Gastroesophageal sphincter (tissue), 4 donors: ENCODE measurements at regions not wholly inside any gene's neighbourhood (a gene's known extent, or its start where the extent isn't known, plus 50 kb on each side); places are given as distances from the start of the nearest gene placed in this dataset.

ENCODE experiments used
- ATAC-seq: fragments of 150-250 bp; one replicate; pipeline ENCODE4 v1.9.1; 2016; ENCODE audit warnings: mild to moderate bottlenecking, moderate library complexity
- H3K27ac ChIP-seq, 4 donors: fragments of 200-600 bp; sonication (generic) in 3 of 4; 1 replicate in 3 of 4; 2 replicates in 1 of 4; pipeline ENCODE4 v1.5.1; 2016 to 2019
- H3K27me3 ChIP-seq: fragments of 200-600 bp; sonication (generic); one replicate; pipeline ENCODE4 v1.5.1; 2019
- H3K36me3 ChIP-seq, 2 donors: fragments of 200-600 bp; sonication (generic); one replicate each; pipeline ENCODE4 v1.5.1; 2019; ENCODE audit warnings: control low read depth in 1 of 2
- H3K4me1 ChIP-seq, 3 donors: fragments of 200-600 bp; sonication (generic); 1 replicate in 2 of 3; 2 replicates in 1 of 3; pipeline ENCODE4 v1.5.1; 2016 to 2019; ENCODE audit warnings: control low read depth in 2 of 3
- H3K4me3 ChIP-seq, 2 donors: fragments of 200-600 bp; sonication (generic); one replicate each; pipeline ENCODE4 v1.5.1; 2019; ENCODE audit warnings: mild to moderate bottlenecking in 1 of 2, moderate library complexity in 1 of 2
- H3K9me3 ChIP-seq, 3 donors: fragments of 200-600 bp; sonication (generic); one replicate each; pipeline ENCODE4 v1.5.1; 2017 to 2019; ENCODE audit warnings: control low read depth in 2 of 3
- EP300 ChIP-seq: sonication (generic); formaldehyde crosslinking; IDR thresholded peaks from one replicate; pipeline ENCODE4 v1.6.1; 2017; ENCODE audit warnings: antibody characterized with exemption, mild to moderate bottlenecking
- POLR2A ChIP-seq, 2 donors: fragments of 450-650 bp; IDR thresholded peaks; one replicate each; pipeline ENCODE4 v1.6.1; 2017; ENCODE audit warnings: antibody characterized with exemption in 2 of 2, mild to moderate bottlenecking in 2 of 2, moderate library complexity in 1 of 2
- POLR2AphosphoS5 ChIP-seq: sonication (generic); formaldehyde crosslinking; IDR thresholded peaks from one replicate; pipeline ENCODE4 v1.6.1; 2017; ENCODE audit warnings: antibody characterized with exemption
- WGBS, 2 donors: methylation state at CpG; one replicate each; pipeline ENCODE4 v1.1.5; 2018; ENCODE audit warnings: low coverage in 1 of 2; 5-methylcytosine and 5-hydroxymethylcytosine counted together
- TF ChIP-seq, protein P1 (sequence below), 4 experiments: fragments of 200-600 bp in 2 of 4; fragments of 450-650 bp in 2 of 4; sonication (generic) in 1 of 4; IDR thresholded peaks; one replicate each; pipeline ENCODE4 v1.5.1; 2017 to 2019; ENCODE audit warnings: antibody characterized with exemption in 4 of 4, mild to moderate bottlenecking in 2 of 4, moderate library complexity in 2 of 4

DNA sequence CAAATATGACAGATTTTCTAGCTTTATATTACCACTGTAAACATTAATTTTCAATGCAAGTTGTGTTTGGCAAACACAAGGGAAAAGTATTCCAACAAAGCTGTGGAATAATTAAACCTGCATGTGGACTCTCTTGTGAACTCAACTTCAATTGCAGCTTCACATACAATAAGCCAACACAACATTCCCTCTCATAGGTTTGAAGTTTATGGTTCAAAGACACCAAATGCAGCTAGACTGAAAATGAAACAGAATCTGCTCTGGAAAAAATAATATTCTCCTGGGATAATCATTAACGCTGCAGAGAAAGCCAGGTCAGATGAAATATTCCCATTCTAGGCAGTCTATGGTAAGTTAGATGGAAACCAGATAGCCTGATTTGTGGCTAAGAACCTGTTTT lies 105.8 kb upstream of the VIPR2 start:
- no peaks in the 10 kb centered on the region for H3K36me3 ChIP-seq
- H3K9me3 ChIP-seq = no peaks in the 10 kb centered on the region
- no peak overlapping the region for H3K4me3 ChIP-seq
- TF ChIP-seq EP300 (no peak), POLR2A (IDR thresholded peaks at IDR 0.05) (no peak), POLR2AphosphoS5 (no peak)
- TF ChIP-seq, protein P1, sequence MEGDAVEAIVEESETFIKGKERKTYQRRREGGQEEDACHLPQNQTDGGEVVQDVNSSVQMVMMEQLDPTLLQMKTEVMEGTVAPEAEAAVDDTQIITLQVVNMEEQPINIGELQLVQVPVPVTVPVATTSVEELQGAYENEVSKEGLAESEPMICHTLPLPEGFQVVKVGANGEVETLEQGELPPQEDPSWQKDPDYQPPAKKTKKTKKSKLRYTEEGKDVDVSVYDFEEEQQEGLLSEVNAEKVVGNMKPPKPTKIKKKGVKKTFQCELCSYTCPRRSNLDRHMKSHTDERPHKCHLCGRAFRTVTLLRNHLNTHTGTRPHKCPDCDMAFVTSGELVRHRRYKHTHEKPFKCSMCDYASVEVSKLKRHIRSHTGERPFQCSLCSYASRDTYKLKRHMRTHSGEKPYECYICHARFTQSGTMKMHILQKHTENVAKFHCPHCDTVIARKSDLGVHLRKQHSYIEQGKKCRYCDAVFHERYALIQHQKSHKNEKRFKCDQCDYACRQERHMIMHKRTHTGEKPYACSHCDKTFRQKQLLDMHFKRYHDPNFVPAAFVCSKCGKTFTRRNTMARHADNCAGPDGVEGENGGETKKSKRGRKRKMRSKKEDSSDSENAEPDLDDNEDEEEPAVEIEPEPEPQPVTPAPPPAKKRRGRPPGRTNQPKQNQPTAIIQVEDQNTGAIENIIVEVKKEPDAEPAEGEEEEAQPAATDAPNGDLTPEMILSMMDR (IDR thresholded peaks at IDR 0.05) = no peak
- H3K27me3 ChIP-seq = peaks cover 21% of the 10 kb centered on the region
- H3K4me1 ChIP-seq = no peaks in the 10 kb centered on the region
- 50 to 55% methylated on average over 1 of the region's 1 CpG for WGBS, 2 donors
- ATAC-seq = no peak
- H3K27ac ChIP-seq = no peak overlapping the region

- 66 to 81% methylated on average over 5 to 6 of the region's 6 CpGs for WGBS, 2 donors
- ATAC-seq = no peak
- Histone ChIP-seq H3K9me3 (no peaks in the 10 kb centered on the region), H3K27ac (no peak overlapping the region), H3K4me1 (no peaks in the 10 kb centered on the region), H3K36me3 (no peaks in the 10 kb centered on the region), H3K4me3 (no peak overlapping the region), H3K27me3 (peaks cover 15% of the 10 kb centered on the region)
- TF ChIP-seq EP300 (no peak), POLR2AphosphoS5 (no peak), POLR2A (IDR thresholded peaks at IDR 0.05) (no peak)
- TF ChIP-seq, protein P1 (IDR thresholded peaks at IDR 0.05) = no peak
These were observed 105.0 kb upstream of the VIPR2 start for GRCh38 chr7:159249671-159250070.

DNA sequence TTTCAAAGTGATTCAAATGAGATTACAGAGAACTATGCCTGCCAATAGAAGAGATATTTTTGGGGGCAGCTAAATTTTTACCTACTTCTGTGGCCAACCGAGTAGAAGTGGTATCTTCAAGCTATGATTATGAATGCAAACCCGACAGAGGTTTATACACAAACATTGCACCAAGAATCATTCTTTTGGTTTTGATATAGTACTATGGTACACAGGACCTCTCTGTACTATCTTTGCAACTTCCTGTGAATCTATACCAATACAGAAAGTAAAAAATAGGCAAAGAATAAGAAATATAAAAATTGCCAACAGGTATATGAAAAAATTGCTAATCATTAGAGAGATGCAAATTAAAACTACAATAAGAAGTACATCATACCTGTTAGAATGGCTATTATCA lies 103.2 kb upstream of the VIPR2 start:
- H3K27me3 ChIP-seq = peaks cover 4% of the 10 kb centered on the region
- no peaks in the 10 kb centered on the region for H3K36me3 ChIP-seq
- WGBS, 2 donors = 76 to 100% methylated on average over 2 of the region's 2 CpGs
- ATAC-seq = no peak
- H3K27ac ChIP-seq = no peak overlapping the region
- TF ChIP-seq POLR2A (IDR thresholded peaks at IDR 0.05) (no peak), EP300 (no peak), POLR2AphosphoS5 (no peak)
- TF ChIP-seq, protein P1 (IDR thresholded peaks at IDR 0.05) = no peak
- H3K4me3 ChIP-seq = no peak overlapping the region
- H3K9me3 ChIP-seq = no peaks in the 10 kb centered on the region
- no peaks in the 10 kb centered on the region for H3K4me1 ChIP-seq

DNA sequence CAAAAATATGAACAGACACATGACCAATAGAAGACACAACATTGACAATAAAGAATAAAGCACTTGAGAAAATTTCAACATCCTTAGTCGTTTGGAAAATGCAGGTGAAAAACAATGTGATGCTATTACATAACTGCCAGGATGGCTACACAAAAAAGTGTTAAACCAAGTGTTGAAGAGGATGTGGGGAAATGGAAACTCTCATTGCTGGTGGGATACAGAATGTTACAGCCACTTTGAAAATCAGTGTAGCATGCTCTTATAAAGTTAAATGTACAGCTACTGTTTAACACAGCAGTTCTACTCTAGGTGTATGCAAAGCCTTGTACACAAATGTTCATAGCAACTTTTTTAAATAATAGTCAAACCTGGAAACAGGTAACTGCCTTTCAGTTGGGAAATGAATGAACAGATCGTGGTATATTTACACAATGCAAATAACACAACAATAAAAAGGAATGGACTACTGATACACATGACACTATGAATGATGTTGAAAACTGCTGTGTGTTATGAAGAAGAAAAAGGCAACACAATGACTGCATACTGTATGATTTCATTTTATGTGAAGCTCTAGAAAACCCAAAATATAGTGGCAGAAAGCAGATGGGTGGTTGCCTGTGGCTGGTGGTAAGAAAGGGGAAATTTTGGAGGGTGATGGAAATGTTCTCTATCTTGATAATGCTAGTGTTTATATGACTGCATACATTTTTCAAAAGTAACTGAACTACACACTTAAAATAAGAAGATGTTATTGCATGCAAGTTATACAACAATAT lies 102.2 kb upstream of the VIPR2 start:
- no peak for ATAC-seq
- no peaks in the 10 kb centered on the region for H3K36me3 ChIP-seq
- H3K9me3 ChIP-seq = no peaks in the 10 kb centered on the region
- no peak overlapping the region for H3K27ac ChIP-seq
- peaks cover 3% of the 10 kb centered on the region for H3K27me3 ChIP-seq
- no peak for TF ChIP-seq EP300
- no peak for TF ChIP-seq POLR2AphosphoS5
- TF ChIP-seq, protein P1 (IDR thresholded peaks at IDR 0.05) = no peak
- TF ChIP-seq POLR2A (IDR thresholded peaks at IDR 0.05) = no peak
- no peak overlapping the region for H3K4me3 ChIP-seq
- H3K4me1 ChIP-seq = no peaks in the 10 kb centered on the region
- 20 to 45% methylated on average over 2 of the region's 2 CpGs for WGBS, 2 donors

GRCh38 chr7:159240962-159241361 lies 96.3 kb upstream of the VIPR2 start:
- no peak overlapping the region for H3K4me3 ChIP-seq
- H3K4me1 ChIP-seq = no peaks in the 10 kb centered on the region
- H3K27me3 ChIP-seq = peaks cover 3% of the 10 kb centered on the region
- no peaks in the 10 kb centered on the region for H3K36me3 ChIP-seq
- no peak overlapping the region for H3K27ac ChIP-seq
- no peaks in the 10 kb centered on the region for H3K9me3 ChIP-seq
- TF ChIP-seq POLR2A (IDR thresholded peaks at IDR 0.05) (no peak), EP300 (no peak), POLR2AphosphoS5 (no peak)
- TF ChIP-seq, protein P1 (IDR thresholded peaks at IDR 0.05) = no peak
- ATAC-seq = no peak
- 85 to 93% methylated on average over 4 of the region's 4 CpGs for WGBS, 2 donors
